Skeletal muscle tissue (tissue), 3 donors: ENCODE measurements at regions not wholly inside any gene's neighbourhood (a gene's known extent, or its start where the extent isn't known, plus 50 kb on each side); places are given as distances from the start of the nearest gene placed in this dataset.
"Not testable (repeated sequence)": the region's sequence is repeated elsewhere in the genome, so short reads cannot be mapped to it uniquely, and the experiment has no call there.

Experiments
- H3K27ac ChIP-seq: one replicate; pipeline ENCODE4 v1.7.0; 2013; ENCODE audit warnings: mild to moderate bottlenecking, low read depth, low read length, inconsistent platforms
- H3K27me3 ChIP-seq, 3 donors: one replicate each; pipeline ENCODE4 v1.7.0; 2013; ENCODE audit warnings: low read length in 3 of 3; ENCODE audit not compliant: control insufficient read depth in 3 of 3, insufficient read depth in 3 of 3
- H3K36me3 ChIP-seq, 3 donors: one replicate each; pipeline ENCODE4 v1.7.0; 2013; ENCODE audit warnings: low read length in 3 of 3; ENCODE audit not compliant: control insufficient read depth in 3 of 3, insufficient read depth in 3 of 3
- H3K4me1 ChIP-seq, 3 donors: one replicate each; pipeline ENCODE4 v1.7.0; 2013; ENCODE audit warnings: low read length in 3 of 3, mild to moderate bottlenecking in 3 of 3; ENCODE audit not compliant: control insufficient read depth in 3 of 3, insufficient read depth in 3 of 3
- H3K4me3 ChIP-seq, 3 donors: one replicate each; pipeline ENCODE4 v1.7.0; 2013; ENCODE audit warnings: low read length in 3 of 3
- H3K9ac ChIP-seq, 3 donors: one replicate each; pipeline ENCODE4 v1.7.0; 2013; ENCODE audit warnings: low read length in 3 of 3, mild to moderate bottlenecking in 3 of 3, moderate library complexity in 2 of 3, low read depth in 1 of 3
- H3K9me3 ChIP-seq, 3 donors: one replicate each; pipeline ENCODE4 v1.7.0; 2013; ENCODE audit warnings: low read length in 3 of 3; ENCODE audit not compliant: control insufficient read depth in 3 of 3
- donor health status: Osteomylitis.

DNA sequence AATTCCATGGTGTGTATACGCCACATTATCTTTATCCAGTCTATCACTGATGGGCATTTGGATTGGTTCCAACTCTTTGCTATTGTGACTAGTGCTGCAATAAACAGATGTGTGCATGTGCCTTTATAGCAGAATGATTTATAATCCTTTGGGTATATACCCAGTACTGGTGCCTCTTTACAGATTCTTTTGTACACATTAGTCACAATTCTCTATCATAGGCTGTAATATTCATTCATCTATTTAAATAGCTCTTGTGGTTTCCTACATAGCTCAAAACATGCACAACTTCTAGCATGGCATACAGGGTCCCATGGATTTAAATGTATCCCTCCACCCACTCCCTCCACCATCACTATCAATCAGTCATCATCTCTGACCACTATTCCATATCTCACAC lies 324.1 kb upstream of the CADM2 start:
- Histone ChIP-seq H3K4me1 (no peaks in the 10 kb centered on the region), H3K36me3 (no peaks in the 10 kb centered on the region), H3K27ac (no peak overlapping the region)

GRCh38 chr3:84637272-84637671 lies 321.5 kb upstream of the CADM2 start:
- H3K4me1 ChIP-seq = no peaks in the 10 kb centered on the region
- H3K36me3 ChIP-seq = no peaks in the 10 kb centered on the region
- H3K4me3 ChIP-seq = no peak overlapping the region
- H3K9ac ChIP-seq = no peak overlapping the region
- H3K27ac ChIP-seq = no peak overlapping the region
- H3K27me3 ChIP-seq = no peaks in the 10 kb centered on the region
- H3K9me3 ChIP-seq = no peaks in the 10 kb centered on the region

More for the DNA sequence above, 324.1 kb upstream of the CADM2 start:
- Histone ChIP-seq H3K4me3 (no peak overlapping the region), H3K9ac (no peak overlapping the region), H3K27me3 (no peaks in the 10 kb centered on the region), H3K9me3 (no peaks in the 10 kb centered on the region)

DNA sequence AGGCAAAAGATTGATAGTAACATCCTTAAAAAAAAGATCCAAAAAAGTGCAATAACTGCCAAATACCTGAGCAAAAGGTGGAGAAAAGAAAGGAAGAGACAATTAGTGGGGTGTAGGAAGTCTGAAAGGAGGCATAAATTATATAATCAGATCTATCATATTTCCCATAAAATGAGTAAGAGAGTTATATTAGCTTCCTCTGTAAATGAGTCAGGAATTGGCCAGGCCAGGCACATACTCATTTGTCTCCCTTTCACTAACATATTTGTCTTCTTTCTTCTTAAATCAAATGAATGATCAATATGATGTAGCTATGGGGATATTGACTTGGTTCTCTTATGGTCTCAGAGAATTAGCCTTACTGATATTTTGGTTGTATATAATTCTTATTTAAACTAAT lies 292.3 kb upstream of the CADM2 start:
- Histone ChIP-seq H3K9me3 (no peaks in the 10 kb centered on the region), H3K4me1 (no peaks in the 10 kb centered on the region), H3K4me3 (no peak overlapping the region), H3K36me3 (no peaks in the 10 kb centered on the region), H3K27ac (no peak overlapping the region), H3K9ac (no peak overlapping the region), H3K27me3 (no peaks in the 10 kb centered on the region)

DNA sequence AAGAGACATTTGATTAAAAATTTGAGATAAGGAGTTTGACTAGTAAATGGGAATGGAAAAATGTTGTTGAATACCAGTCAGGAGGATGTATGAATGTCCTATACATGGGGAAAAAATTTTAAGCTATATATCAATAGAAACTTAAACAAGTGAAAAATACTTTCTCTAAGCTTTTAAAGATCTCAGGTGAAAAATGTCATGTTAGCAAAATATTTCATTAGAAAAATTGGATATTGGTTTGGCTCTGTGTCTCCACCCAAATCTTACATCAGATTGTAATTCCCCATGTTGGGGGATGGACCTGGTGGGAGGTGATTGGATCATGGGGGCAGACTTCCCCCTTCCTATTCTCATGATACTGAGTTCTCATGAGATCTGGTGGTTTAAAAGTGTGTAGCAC lies 279.6 kb upstream of the CADM2 start:
- no peaks in the 10 kb centered on the region for H3K36me3 ChIP-seq

DNA sequence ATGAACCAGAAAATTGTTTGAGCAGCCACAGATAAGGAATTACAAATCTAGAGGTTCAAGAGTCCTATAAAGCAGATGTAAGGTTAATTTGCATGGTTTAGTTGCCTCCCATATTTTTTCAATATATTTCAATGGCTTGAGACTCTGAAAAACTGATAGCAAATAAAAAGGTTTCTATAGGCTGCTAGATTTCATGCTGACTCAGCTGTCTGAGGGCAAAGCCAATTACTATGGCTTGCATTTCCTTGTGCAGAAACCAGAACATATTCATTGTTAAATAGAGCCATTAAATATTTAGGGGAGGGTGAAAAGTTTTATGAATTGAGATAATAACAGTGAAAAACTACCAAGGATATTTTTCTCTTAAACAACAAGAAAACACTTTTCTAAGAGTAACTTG lies 278.1 kb upstream of the CADM2 start:
- Histone ChIP-seq H3K9ac (no peak overlapping the region), H3K4me1 (no peaks in the 10 kb centered on the region), H3K9me3 (no peaks in the 10 kb centered on the region), H3K27ac (no peak overlapping the region), H3K4me3 (no peak overlapping the region), H3K36me3 (no peaks in the 10 kb centered on the region), H3K27me3 (no peaks in the 10 kb centered on the region)

More for the DNA sequence above, 279.6 kb upstream of the CADM2 start:
- Histone ChIP-seq H3K4me3 (no peak overlapping the region), H3K4me1 (no peaks in the 10 kb centered on the region), H3K9me3 (no peaks in the 10 kb centered on the region), H3K27ac (no peak overlapping the region), H3K9ac (no peak overlapping the region), H3K27me3 (no peaks in the 10 kb centered on the region)

- H3K9me3 ChIP-seq = no peaks in the 10 kb centered on the region
- H3K4me3 ChIP-seq = no peak overlapping the region
- no peak overlapping the region for H3K9ac ChIP-seq
- H3K27me3 ChIP-seq = no peaks in the 10 kb centered on the region
- no peaks in the 10 kb centered on the region for H3K36me3 ChIP-seq
- H3K27ac ChIP-seq = no peak overlapping the region
- no peaks in the 10 kb centered on the region for H3K4me1 ChIP-seq
These were observed 275.3 kb upstream of the CADM2 start for GRCh38 chr3:84683493-84683892.

- Histone ChIP-seq H3K4me3 (no peak overlapping the region), H3K9me3 (no peaks in the 10 kb centered on the region), H3K27me3 (no peaks in the 10 kb centered on the region), H3K27ac (no peak overlapping the region), H3K4me1 (no peaks in the 10 kb centered on the region), H3K36me3 (no peaks in the 10 kb centered on the region), H3K9ac (no peak overlapping the region)
These were observed 273.3 kb upstream of the CADM2 start for GRCh38 chr3:84685467-84685866.

- Histone ChIP-seq H3K4me3 (no peak overlapping the region), H3K27me3 (no peaks in the 10 kb centered on the region), H3K27ac (no peak overlapping the region), H3K9ac (no peak overlapping the region), H3K4me1 (no peaks in the 10 kb centered on the region), H3K9me3 (no peaks in the 10 kb centered on the region), H3K36me3 (no peaks in the 10 kb centered on the region)
These were observed 266.5 kb upstream of the CADM2 start for GRCh38 chr3:84692261-84692660.

DNA sequence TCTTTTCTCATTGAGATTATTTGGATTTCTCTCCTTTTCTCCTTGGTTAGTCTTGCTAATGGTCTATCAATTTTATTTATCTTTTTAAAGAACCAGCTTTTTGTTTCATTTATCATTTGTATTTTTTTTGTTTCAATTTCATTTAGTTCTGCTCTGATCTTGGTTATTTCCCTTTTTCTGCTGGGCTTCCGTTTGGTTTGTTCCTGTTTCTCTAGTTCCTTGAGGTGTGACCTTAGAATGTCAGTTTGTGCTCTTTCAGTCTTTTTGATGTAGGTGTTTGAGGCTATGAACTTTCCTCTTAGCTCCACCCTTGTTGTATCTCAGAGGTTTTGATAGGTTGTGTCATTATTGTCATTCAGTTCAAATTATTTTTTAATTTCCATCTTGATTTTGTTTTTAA lies 248.5 kb upstream of the CADM2 start:
- H3K4me1 ChIP-seq, H3K4me3 ChIP-seq, H3K27ac ChIP-seq, H3K36me3 ChIP-seq, H3K9ac ChIP-seq, H3K9me3 ChIP-seq, H3K27me3 ChIP-seq: not testable (repeated sequence)

- no peak overlapping the region for H3K9ac ChIP-seq
- no peaks in the 10 kb centered on the region for H3K36me3 ChIP-seq
- H3K27me3 ChIP-seq = no peaks in the 10 kb centered on the region
- no peak overlapping the region for H3K27ac ChIP-seq
- H3K4me3 ChIP-seq = no peak overlapping the region
- no peaks in the 10 kb centered on the region for H3K9me3 ChIP-seq
- peaks cover 0 to 4% (median 0%) of the 10 kb centered on the region in 3 donors for H3K4me1 ChIP-seq
These were observed 240.9 kb upstream of the CADM2 start for GRCh38 chr3:84717894-84718293.

DNA sequence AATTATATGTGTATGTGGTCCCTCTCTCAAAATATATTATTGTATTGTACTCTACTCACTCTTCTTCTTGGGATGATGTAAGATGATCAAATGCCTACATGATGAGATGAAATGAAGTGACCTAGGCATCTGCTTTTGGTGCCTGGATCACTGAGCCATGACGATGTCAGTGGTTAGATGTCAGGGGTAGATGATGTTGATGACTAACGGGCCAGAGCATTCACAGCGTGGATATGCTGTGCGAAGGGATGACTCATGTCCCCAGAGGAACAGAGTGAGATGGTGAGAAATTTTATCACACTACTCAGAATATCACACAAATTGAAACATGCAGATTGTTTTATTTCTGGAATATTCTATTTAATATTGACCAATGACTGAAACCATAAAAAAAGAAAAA lies 233.9 kb upstream of the CADM2 start:
- no peak overlapping the region for H3K9ac ChIP-seq
- no peaks in the 10 kb centered on the region for H3K36me3 ChIP-seq

More for the DNA sequence above, 233.9 kb upstream of the CADM2 start:
- Histone ChIP-seq H3K9me3 (no peaks in the 10 kb centered on the region), H3K4me1 (no peaks in the 10 kb centered on the region), H3K27ac (no peak overlapping the region), H3K4me3 (no peak overlapping the region), H3K27me3 (no peaks in the 10 kb centered on the region)
